ENCODE measurements at regions not wholly inside any gene's neighbourhood (a gene's known extent, or its start where the extent isn't known, plus 50 kb on each side); places are given as distances from the start of the nearest gene placed in this dataset.

DNA sequence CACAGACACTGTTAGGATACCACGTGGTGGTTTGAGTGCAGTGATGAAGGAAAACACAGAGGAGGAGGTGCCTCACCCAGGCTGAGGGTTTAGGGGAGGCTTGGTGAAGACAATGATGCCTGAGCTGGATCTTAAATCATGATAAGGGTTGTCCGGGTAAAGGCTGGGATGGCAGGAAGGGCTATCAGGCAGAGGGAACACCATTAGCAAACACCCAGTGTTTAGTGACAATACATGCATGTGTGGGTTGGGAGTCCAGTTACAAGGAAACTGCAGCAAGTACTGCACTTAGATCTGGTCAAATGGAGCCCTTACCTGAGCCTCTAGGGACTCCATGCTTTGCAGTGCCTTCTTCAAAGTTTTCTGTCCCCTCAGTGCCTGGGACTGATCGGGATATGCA lies 79.8 kb upstream of the MBOAT2 start:
- Histone ChIP-seq H3K27me3 (replicated peaks; ENCODE audit: insufficient read depth) (no peaks in the 10 kb centered on the region), H3K4me3 (no peak overlapping the region), H3K9me3 (no peaks in the 10 kb centered on the region), H3K4me1 (ENCODE audit: control insufficient read depth in 1 of 2, low read depth in 2 of 2) (no peaks in the 10 kb centered on the region), H3K27ac (no peak overlapping the region), H3K36me3 (no peaks in the 10 kb centered on the region)
- no peak for ATAC-seq (ENCODE audit: insufficient number of reproducible peaks, low FRiP score, low read depth)
- no peak for DNase-seq (ENCODE audit: low spot score)
- TF ChIP-seq CTCF (IDR thresholded peaks at IDR 0.05): no peak

DNA sequence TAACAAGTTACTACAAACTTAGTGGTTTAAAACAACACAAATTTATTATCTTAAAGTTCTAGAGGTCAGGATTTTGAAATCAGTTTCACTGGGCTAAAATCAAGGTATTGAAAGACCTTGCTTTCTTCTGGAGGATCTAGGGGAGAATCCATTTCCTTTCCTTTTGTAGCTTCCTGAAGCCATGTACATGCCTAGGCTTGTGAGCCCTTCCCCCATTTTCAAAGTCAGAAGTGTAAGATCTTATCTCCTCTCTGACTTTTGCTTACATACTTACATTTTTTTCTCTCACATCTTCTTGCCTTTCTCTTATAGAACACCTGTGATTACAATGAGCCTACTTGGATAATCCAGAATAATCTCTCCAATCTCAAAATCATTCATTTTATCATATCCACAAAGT lies 78.7 kb upstream of the MBOAT2 start:
- no peak for DNase-seq (ENCODE audit: low spot score)
- H3K4me3 ChIP-seq: no peak overlapping the region
- TF ChIP-seq CTCF (IDR thresholded peaks at IDR 0.05): no peak

DNA sequence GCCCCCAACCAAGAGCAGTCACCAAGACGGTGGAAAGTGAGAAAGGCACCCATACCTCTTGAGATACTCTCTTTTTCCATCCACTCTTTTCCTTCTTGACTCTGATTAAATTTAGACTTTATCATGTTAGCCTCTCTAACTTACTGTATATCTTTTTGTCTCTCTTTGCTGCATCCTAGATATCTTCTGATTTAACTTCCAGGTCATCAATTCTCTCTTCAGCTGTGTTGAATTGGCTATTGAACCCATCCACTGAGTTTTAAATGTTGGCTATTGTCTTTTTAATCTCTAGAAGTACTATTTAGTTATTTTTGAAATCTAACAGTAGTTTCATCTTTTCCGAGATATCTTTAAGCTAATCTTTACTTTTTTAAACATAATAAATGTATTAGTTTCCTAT lies 78.3 kb upstream of the MBOAT2 start:
- Histone ChIP-seq H3K4me1 (ENCODE audit: control insufficient read depth in 1 of 2, low read depth in 2 of 2) (no peaks in the 10 kb centered on the region), H3K27me3 (replicated peaks; ENCODE audit: insufficient read depth) (no peaks in the 10 kb centered on the region), H3K9me3 (no peaks in the 10 kb centered on the region), H3K4me3 (no peak overlapping the region), H3K36me3 (no peaks in the 10 kb centered on the region), H3K27ac (no peak overlapping the region)
- DNase-seq (ENCODE audit: low spot score) (no peak), ATAC-seq (ENCODE audit: insufficient number of reproducible peaks, low FRiP score, low read depth) (no peak)
- TF ChIP-seq CTCF (IDR thresholded peaks at IDR 0.05): no peak

More for the DNA sequence above, 78.7 kb upstream of the MBOAT2 start:
- Histone ChIP-seq H3K36me3 (no peaks in the 10 kb centered on the region), H3K4me1 (ENCODE audit: control insufficient read depth in 1 of 2, low read depth in 2 of 2) (no peaks in the 10 kb centered on the region), H3K27ac (no peak overlapping the region), H3K27me3 (replicated peaks; ENCODE audit: insufficient read depth) (no peaks in the 10 kb centered on the region), H3K9me3 (no peaks in the 10 kb centered on the region)
- ATAC-seq (ENCODE audit: insufficient number of reproducible peaks, low FRiP score, low read depth): no peak

- ATAC-seq (ENCODE audit: insufficient number of reproducible peaks, low FRiP score, low read depth) (no peak), DNase-seq (ENCODE audit: low spot score) (no peak)
- no peaks in the 10 kb centered on the region for H3K27me3 ChIP-seq (replicated peaks; ENCODE audit: insufficient read depth)
- H3K4me1 ChIP-seq (ENCODE audit: control insufficient read depth in 1 of 2, low read depth in 2 of 2): no peaks in the 10 kb centered on the region
- no peaks in the 10 kb centered on the region for H3K36me3 ChIP-seq
- H3K27ac ChIP-seq: no peak overlapping the region
- no peak overlapping the region for H3K4me3 ChIP-seq
- no peaks in the 10 kb centered on the region for H3K9me3 ChIP-seq
- TF ChIP-seq CTCF (IDR thresholded peaks at IDR 0.05): no peak
These were observed 74.9 kb upstream of the MBOAT2 start for GRCh38 chr2:9078405-9078804.

DNA sequence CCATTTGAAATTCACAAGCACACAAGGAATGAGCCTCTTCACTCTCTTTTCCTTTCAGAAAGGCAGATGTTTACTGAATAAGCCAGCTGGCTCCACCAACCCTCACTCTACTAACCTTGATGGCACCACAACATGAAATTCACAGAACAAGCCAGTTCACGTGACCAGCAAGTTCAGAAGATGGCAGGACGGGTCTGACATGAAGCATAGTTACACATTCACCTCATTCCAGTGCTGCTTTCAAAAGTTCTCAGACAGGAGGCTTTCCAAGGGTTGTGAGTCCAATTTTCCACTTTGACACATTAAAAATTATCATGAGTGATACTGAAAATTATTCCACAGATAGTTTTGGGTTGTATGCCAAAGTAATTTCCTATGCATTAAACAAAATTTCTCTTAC lies 74.2 kb upstream of the MBOAT2 start:
- no peak for TF ChIP-seq CTCF (IDR thresholded peaks at IDR 0.05)

More for the DNA sequence above, 74.2 kb upstream of the MBOAT2 start:
- no peak overlapping the region for H3K4me3 ChIP-seq
- H3K27me3 ChIP-seq (replicated peaks; ENCODE audit: insufficient read depth): no peaks in the 10 kb centered on the region
- no peaks in the 10 kb centered on the region for H3K9me3 ChIP-seq
- no peak overlapping the region for H3K27ac ChIP-seq
- H3K4me1 ChIP-seq (ENCODE audit: control insufficient read depth in 1 of 2, low read depth in 2 of 2): no peaks in the 10 kb centered on the region
- no peaks in the 10 kb centered on the region for H3K36me3 ChIP-seq
- no peak for DNase-seq (ENCODE audit: low spot score)
- ATAC-seq (ENCODE audit: insufficient number of reproducible peaks, low FRiP score, low read depth): no peak

All from thoracic aorta (tissue), 2 donors.